A549 (cell line): ENCODE measurements at regions not wholly inside any gene's neighbourhood (a gene's known extent, or its start where the extent isn't known, plus 50 kb on each side); places are given as distances from the start of the nearest gene placed in this dataset.

ENCODE experiments used
- CTCF ChIP-seq: fragments of >200 bp; sonication (Bioruptor Twin); formaldehyde crosslinking; IDR thresholded peaks from 3 replicates; pipeline ENCODE4 v1.5.1; 2016
- JUN ChIP-seq, 2 experiments: fragments of >200 bp; sonication (Bioruptor Twin); formaldehyde crosslinking; IDR thresholded peaks; 2 replicates in 1 of 2; 3 replicates in 1 of 2; pipeline ENCODE4 v1.6.1; 2016 to 2017
- POLR2A ChIP-seq: IDR thresholded peaks from 2 replicates; pipeline ENCODE4 v1.6.1; 2012; ENCODE audit warnings: mild to moderate bottlenecking, low read length
- USF2 ChIP-seq: fragments of 450-650 bp; IDR thresholded peaks from 2 replicates; pipeline ENCODE4 v1.6.1; 2014; ENCODE audit warnings: antibody characterized with exemption

- TF ChIP-seq CTCF = no peak
- TF ChIP-seq USF2 = no peak
- TF ChIP-seq POLR2A = no peak
- no peak for TF ChIP-seq JUN (IDR thresholded peaks at IDR 0.05)
These were observed 1215.1 kb downstream of the BCL11B start for GRCh38 chr14:98056946-98057345.
